Myocyte (in vitro differentiated cells): ENCODE measurements at regions not wholly inside any gene's neighbourhood (a gene's known extent, or its start where the extent isn't known, plus 50 kb on each side); places are given as distances from the start of the nearest gene placed in this dataset.
A peak's percentile ranks its signal among the peaks of the same experiment; 100 is the strongest.
"Not testable (repeated sequence)": the region's sequence is repeated elsewhere in the genome, so short reads cannot be mapped to it uniquely, and the experiment has no call there.

Experiments
- DNase-seq: peaks from one replicate; pipeline ENCODE4 v3.0.0-alpha.2; 2012; ENCODE audit warnings: low read depth

DNA sequence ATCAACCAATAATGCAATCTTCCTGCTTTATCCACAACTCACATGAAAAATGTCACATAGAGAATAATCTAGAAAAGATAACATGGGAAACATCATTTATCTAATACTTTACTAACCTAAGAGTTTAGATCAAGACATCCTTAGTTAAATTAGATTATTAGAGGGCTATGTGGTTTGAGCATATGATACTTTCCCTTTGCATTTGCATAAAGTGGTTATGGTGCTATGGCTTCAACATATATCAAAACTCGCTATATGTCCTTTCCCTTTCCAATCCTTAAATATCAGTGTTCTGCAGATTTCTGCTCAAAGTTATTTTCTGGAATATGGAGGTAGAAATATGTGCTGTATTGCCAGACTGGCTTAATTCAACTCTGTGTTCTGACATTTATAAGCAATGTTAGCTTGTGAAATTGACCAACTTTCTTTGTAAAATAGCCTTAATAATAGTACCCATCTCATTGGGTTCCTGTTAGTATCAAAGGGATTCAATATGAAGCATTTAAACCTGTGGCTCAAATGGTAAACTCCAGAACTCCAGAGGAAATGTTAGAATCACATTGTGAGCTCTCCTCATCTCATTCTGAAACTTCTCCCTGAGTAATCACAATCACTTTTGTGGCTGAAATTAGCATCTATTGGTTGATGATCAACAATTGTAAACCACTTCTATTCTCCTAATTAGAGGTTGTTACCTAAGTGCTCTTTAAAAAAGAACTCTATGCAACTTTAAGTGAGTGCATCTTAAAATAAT lies 1089.9 kb upstream of the SLC39A10 start:
- no peak for DNase-seq

DNA sequence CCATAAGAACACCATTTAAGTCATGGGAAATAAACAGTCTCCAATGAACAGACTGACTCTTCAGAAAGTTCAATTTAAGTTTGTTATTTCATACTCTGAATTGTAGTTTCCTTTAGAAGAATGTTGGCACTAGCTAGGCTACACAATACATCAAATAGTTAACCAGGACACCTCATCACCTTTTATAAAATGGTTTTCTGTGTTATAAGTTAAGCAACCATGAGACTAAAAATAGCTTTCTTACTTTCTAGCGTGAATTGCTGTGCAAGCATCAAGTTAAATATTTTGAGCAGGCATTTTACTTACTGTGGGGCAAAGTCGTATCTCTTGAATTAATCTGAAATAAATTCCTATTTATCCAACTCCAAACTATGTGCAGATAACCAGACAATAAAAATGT lies 1092.6 kb upstream of the SLC39A10 start:
- DNase-seq: no peak

DNA sequence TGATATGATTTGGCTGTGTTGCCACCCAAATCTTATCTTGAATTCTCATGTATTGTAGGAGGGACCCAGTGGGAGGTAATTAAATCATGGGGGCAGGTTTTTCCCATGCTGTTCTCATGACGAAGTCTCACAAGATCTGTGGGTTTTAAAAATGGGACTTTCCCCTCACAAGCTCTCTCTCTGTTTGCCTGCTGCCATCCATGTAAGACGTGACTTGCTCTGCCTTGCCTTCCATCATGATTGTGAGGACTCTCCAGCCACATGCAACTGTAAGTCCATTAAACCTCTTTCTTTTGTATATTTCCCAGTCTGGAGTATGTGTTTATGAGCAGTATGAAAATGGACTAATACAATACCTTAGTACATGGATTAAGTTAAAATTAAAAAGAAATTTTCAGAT lies 1094.7 kb upstream of the SLC39A10 start:
- no peak for DNase-seq

DNA sequence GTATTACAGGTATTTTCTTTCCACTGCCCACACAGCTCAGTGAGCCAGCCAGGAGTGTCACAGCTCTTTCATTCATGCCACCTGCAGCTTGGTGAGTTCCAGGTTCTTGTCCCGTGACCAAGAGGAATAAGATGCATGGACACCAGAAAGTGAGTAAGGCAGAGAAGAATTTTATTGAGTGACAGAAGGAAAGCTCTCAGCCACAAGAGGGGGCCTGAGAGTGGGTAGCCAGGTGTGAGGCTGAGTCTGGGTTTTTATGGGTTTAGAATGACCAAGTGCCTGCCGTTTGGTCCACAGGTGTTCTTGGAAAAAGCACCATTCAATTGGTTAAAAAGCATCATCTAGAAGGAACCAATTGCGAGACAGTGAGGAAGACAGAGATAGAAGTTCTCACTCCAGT lies 1097.1 kb upstream of the SLC39A10 start:
- no peak for DNase-seq

DNA sequence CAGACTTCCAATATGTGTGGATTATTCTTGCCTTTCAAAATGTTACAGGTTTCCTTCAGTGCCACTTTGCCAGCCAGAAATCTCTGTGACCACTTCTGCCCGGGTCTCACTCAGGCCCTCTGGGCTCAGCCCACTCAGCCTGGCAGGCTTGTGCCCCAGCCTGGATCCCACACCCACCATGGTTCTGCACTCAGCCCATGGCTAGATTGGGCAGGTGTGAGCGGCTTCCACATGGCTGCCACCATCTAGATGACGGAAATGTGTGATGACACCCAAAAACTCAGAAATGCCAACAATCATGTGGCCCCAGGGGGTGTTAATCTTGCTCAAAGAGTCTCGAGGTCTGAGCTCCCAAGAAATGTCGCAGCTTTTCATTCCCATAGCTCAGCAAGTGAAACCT lies 1097.5 kb upstream of the SLC39A10 start:
- DNase-seq: no peak

DNA sequence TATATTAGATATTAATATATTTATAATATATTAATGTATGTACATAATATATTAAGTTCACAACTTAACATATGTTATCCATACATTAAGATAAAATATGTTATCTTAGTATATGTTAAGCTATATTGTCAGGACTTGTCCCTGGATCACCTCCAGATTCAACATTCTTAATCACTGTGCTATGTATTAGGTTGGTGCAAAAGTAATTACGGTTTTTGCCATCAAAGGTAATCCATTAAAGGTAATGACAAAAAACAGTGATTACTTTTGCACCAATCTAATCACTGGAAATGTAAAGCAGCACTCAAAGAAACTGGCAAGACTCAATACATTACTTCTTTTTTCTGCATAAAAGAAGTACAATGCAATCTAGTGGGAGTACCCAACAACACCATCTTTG lies 1099.0 kb upstream of the SLC39A10 start:
- DNase-seq: no peak

DNA sequence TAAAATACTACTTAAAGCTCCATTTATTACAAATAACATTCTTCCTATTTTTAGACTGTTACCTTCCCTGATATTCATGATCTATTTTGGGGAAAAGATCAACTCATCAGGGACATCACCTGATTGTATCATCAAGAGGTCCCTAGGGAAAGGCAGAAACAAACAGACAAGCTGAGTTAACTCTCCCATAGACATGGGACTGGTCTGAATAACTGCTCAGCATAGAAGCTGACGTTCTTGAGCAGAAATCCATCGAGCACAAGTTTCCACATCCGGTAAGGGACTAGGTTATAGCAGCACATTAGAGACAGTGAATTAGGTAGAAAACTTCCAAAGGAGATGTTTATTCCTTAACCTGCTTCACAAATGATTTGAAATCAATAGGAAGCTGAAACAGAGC lies 1100.4 kb upstream of the SLC39A10 start:
- DNase-seq: peak; percentile 31

DNA sequence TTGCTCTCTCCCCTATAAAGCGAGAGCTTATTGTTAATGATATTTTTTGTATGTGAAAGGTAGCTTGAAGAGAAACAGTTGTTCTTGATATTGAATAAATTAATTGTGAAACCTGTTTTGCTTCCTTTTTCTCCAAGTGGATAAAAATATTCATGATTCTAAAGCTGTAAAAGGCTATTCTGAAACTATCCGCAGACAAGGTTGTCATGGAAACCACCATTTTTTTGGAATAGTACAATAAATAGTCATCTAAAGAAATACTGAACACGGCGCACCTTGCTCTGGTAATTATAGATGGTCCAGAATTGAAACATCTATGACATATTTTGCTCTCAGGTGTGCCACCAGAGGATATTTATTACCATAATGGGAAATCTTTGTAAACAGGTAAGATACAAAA lies 1103.0 kb upstream of the SLC39A10 start:
- DNase-seq: no peak

DNA sequence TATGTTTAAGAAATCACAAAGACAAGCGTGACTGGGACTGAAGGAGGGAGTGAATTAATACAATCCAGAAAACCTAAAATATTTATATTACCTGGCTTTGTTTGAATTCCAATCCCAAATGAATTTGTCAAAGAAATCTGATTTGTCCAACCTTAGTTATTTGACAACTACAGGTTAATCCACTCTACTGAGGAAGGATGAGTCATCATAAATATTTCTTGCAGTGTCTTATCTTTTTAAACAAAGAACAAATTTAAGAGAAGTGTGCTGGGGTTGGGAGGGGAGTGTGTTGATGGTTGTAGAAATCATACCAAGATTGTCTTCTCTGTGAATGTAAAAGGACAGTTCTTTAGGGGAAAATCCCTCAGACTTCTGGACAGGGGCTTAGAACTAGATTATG lies 1106.3 kb upstream of the SLC39A10 start:
- no peak for DNase-seq

DNA sequence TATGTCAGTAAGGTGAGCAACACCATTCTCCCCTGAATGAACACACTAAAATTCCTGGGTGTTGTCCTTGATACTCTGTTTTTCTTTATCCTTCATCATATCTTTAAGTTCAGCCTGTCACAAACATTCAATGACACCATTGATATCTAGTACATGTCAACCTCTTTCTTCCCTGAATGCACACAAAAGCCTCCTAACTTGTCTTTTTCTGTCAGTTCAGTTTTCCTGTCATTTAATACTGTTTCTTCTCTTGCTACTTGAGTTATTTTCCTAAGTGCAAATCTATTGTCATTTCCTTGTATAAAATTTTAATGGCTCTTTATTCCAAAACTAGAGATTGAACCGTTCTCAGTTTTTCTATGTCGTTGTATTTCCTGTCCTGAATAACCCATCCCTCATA lies 1107.6 kb upstream of the SLC39A10 start:
- no peak for DNase-seq

DNA sequence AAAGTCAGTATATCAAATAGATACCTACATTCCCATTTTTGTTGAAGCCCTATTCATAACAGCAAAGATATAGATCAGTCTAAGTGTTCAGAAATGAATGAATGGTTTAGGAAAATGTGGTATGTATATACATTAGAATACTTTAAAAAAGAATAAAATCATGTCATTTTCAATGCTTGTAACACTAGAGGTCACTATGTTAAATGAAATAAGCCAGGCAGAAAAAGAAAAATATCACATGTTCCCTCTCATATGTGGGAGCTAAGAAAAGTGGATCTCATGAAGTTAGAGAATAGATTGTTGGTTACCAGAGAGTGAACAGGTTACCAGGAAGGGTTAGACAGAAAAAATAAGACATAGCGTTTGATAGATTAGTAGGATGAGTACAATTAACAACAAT lies 1111.0 kb upstream of the SLC39A10 start:
- peak; percentile 54 for DNase-seq

DNA sequence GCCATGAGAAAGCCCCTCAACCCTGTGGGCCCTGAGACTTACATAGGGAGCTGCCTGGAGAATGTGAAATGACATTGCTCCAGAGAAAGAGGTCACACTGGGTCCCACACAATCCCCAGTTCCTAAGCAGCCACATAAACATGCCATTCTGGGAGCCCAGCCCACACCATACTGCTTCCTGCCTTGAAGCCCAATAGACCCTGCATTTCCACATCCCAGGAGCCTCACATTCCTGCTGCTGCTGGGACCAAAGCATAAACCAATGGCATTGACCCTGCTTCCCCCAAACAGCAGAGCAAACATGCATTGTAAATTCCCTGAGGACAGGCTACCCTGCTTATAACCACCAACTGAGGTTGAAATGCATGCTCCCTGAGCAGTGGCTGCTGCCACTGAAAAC lies 1117.6 kb upstream of the SLC39A10 start:
- DNase-seq: no peak

DNA sequence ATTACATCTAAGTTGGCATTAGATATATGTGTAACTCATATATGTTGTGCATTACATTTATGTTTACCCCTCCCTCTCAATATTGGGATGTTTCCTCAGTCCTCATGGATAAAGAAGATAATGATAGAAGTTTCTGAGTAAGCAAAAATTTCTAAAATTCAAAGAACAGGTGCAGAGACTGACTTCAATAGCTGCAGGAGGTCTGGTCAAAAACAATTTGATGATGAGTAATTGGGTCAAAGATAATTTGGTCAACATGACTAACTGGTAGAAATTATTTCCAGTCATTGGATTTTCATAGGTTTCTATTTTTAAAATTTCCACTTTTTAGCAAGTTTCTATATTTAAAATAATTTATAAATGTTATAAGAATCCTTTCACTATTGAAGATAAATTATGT lies 1130.9 kb upstream of the SLC39A10 start:
- DNase-seq: peak; percentile 65

DNA sequence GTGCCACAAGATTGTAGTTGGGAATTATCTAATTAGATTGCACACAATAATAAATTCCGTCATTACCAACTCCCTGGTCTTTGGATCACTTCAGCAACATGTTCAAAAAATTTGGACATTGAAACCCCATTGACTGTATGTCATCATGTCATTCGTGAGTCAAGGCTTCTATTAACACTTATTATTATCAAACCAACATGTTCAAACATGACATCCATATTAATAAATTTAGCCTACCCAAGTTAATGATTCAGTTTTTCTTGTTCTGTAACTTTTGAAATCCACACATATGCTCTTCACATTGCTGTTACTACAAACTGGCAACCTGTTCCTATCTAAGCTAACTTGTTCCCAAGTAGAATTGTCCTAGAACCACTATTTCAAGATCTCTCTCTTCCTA lies 1142.7 kb upstream of the SLC39A10 start:
- no peak for DNase-seq

DNA sequence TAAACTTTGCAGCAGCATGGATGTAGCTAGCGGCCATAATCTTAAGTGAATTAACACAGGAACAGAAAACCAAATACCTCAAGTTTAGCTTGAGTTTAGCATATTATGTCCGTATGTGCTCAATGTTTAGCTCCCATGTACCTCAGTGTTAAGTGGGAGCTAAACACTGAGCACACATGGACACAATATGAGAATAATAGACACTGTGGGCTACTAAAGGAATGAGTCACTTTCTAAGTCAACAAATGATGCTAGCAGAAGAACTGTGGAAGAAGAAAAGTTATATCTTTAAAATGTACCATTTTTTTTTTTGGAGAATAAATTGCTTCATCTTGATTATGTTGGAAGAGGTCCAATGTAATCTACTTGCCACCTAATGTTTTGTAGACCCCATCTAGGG lies 1146.0 kb upstream of the SLC39A10 start:
- DNase-seq: not testable (repeated sequence)

DNA sequence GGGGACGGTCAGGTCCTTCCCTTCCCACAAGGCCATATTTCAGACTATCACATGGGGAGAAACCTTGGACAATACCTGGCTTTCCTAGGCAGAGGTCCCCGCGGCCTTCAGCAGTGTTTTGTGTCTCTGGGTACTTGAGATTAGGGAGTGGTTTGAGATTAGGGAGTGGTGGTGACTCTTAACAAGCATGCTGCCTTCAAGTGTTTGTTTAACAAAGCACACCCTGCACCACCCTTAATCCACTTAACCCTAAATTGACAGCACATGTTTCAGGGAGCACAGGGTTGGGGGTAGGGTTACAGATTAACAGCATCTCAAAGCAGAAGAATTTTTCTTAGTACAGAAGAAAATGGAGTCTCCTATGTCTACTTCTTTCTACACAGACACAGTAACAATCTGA lies 1152.2 kb upstream of the SLC39A10 start:
- not testable (repeated sequence) for DNase-seq

DNA sequence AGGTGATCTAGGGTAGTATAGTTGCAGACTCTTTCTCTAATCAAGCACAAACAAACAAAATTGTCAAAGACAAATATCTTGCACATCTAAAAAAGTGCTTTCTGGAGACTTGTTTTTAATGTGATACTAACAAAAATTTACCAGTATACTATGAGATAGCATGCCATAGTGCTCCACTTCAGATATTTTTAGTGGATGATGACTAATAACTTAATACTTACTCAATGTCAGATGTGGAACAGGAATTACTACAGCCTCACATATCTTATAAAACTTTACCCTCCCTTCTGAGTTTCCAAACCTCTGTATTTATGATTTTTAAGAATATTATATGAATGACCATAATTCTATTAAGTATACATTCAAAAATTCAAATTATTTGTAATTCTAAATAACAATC lies 1162.0 kb upstream of the SLC39A10 start:
- peak; percentile 14 for DNase-seq

DNA sequence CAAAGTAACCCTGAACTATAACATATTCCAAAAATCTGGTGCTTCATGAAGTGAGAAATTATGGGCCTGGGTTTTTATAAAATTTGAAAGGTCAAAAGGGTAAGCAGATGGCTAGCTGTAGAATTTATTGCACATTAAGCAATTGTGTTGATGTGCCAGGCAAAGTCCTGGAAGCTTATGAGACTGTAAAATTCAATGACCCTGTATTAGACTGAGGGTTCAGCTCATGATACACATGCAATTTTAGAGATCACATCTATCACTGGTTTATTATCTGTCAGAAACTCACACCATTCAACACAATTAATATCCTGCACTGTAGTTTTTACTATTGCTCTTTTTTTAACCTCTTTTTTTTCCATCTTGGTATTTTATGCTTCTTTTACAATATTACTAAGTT lies 1162.6 kb upstream of the SLC39A10 start:
- peak; percentile 31 for DNase-seq

DNA sequence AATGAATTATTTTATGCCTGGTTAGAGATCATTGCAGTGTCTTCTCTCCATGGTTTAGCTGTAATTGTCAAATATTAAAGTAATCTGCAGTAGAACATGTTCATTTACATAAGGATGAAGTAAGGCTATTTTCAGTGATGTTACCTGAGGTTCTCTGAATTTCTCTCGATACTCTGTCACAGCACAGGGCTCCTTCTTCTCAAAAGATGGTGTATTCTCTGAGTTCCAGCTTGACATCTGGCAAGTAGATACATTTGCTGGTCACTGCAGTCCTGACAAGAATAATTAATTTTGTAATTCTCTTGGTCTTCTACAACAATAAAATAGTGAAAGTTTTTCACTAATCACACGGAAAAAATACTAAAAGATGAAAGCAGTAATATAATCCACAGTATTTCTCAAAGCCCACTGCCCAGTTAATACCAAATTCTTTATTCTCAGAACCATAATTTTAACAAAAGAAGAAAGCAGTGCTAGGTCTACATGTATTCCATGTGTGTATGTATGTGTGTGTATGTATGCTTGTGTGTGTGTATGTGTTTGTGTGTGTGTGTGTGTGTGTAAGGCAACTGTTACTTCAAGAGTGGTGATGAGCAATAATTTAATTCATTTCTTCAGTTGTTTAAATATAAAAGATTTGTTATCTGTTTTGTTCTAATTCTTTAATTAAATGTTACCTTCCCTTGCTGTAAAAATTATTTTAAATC lies 1165.5 kb upstream of the SLC39A10 start:
- DNase-seq: no peak

DNA sequence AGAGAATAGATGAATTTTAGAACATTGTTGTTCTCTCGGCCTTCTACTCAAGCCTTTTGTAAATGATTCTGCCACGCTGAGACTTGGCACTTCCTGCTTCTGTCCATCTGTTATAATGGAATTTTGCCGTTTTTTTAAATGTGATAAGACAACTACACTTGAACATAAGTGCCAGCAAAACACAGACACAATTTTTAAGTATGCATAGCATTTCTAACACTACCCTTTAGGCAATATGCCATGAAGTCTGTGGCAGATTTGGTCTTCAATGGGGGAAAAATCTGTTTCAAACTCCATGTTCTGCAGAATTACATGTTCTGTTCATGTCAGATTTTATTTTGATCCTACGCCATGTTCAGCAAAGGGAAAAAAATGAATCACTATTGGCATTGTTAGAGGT lies 1170.7 kb upstream of the SLC39A10 start:
- DNase-seq: no peak

DNA sequence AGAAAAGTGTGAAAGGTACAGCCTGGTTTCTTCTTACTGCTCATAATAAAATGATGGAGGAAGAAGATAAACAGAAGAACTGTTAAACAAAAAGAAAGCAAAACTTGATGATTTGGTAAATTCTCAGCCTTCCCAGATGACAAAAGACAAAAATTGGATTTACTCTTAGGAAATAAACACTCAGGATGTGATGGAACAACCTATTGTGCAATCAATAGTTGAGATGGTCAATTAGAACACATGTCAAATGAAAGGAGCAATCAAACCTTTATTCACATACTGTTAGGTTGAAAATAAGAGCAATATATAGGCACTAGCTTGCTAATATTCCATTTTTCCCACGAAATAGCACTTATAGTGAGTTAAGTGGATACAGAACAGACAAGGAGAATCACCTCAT lies 1174.0 kb upstream of the SLC39A10 start:
- no peak for DNase-seq

DNA sequence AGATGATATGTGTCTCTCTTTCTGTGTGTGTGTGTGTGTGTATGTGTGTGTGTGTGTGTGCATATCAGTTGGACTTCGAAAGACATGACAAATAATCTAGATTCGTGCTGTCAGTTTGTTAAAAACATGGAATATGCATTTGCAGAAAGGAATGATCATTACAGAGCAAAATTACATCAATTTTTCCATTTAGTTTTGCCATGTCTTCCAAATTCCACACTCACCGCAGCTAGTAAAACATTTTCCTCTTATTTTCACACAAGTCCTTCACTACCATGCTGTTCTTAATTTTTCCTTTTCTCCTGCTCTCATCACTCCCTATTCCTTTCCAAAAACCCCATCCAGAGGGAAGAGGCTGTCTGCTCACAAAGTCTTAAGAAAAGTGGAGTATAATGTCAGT lies 1191.4 kb upstream of the SLC39A10 start:
- no peak for DNase-seq

DNA sequence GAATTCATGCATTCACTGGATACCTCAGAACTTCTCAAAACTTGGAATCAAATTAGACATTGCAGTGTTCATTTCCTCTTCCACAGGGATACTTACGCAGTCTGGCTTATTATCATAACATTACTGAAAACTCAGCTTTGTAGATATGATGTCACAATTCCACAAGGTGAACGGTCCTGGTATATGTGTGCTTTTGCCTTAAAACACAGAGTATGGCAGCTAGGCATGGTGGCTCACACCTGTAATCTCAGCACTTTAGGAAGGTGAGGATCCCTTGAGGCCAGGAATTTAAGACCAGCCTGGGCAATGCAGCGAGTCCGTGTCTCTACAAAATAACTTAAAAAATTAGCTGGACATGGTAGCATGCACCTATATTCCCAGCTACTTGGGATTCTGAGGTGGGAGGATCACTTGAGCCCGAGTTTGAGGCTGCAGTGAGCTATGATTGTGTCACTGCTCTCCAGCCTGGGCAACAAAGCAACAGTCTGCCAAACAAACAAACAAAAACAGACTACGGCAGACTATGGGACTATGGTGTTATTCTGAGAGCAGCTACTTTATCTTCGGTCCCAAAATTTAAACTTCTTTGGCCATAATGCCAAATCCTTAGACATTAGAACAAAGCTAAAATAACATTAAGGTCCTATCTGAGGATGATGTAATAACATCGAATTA lies 1191.9 kb upstream of the SLC39A10 start:
- DNase-seq: peak; percentile 22
